Left ventricle myocardium superior (tissue), 1 donor: ENCODE measurements at regions not wholly inside any gene's neighbourhood (a gene's known extent, or its start where the extent isn't known, plus 50 kb on each side); places are given as distances from the start of the nearest gene placed in this dataset.

Experiments
- ATAC-seq: fragments of 200-7000 bp; cut with Tn5 transposase; one replicate; pipeline ENCODE4 v1.9.1; 2020; ENCODE audit warnings: mild to moderate bottlenecking, moderate library complexity
- DNase-seq: peaks from one replicate; pipeline ENCODE4 v3.0.0-alpha.2; 2020
- intact Hi-C: fragments of 100-400 bp; cut with micrococcal nuclease; formaldehyde crosslinking; loops from one replicate; pipeline ENCODE4 v1.11.0; 2022
- donor health status: DM: no; HTN: yes; CAD: no; lungs with severe emphysema.

DNA sequence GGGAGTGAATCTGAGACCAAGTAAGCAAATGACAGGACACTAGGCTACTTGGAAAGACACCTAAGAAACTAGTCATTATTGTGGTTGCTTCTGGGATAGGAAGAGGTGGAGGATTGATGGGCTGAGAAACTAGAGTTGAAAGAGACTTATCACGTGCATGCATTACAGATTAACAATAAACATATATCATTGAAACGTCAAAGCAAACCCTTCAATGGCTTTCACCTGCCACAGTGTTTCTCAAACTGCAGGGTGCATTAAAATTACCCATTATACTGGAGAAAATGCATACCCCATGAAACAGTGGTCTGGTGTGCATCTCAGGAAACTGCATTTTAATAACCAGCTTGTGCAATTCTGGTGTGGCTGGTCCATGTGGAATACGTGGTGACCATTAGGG is 318.8 kb downstream of the SMAD2 start:
- DNase-seq, result no peak
- ATAC-seq, result no peak
- intact Hi-C loops, result no loop called here

DNA sequence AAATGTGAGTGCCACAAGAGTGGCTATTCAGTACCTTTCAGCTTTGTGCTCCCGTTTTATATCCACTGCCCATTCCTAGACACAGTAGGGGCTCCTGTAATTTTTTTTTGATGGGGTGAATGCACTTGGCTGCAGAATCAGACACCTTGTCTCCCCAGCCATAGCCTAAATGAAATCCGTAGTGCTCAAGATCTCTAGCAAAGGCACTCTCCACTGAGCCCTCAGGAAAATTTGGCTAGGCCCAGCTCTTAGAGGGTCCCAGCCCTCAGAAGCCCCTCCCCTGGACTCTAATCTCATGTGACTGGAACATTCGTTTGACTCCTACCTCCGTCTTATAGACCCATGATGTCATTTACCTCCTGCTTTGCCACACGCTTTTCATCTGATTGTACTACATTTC is 323.9 kb downstream of the SMAD2 start:
- intact Hi-C loops, result no loop called here
- ATAC-seq, result no peak
- DNase-seq, result no peak

DNA sequence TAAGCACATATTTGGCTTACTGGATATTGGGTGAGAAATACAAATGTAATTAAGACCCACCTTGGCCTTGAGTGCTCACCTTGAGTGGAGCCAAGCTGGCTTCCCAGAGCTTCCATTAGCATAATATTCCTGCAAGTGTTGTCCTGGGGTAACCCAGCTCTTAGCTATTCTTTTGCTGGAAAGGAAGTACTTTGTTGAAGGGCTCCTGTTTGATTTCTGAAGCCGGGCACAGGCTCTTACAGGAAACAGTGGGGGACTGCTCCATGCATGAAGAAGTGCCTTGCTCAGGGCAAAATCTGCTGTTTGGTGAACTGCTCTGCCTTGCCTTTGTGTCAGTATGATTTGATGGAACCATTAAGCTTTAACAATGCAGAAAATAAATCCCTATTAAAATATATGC is 325.4 kb downstream of the SMAD2 start:
- intact Hi-C loops, result no loop called here
- DNase-seq, result no peak

DNA sequence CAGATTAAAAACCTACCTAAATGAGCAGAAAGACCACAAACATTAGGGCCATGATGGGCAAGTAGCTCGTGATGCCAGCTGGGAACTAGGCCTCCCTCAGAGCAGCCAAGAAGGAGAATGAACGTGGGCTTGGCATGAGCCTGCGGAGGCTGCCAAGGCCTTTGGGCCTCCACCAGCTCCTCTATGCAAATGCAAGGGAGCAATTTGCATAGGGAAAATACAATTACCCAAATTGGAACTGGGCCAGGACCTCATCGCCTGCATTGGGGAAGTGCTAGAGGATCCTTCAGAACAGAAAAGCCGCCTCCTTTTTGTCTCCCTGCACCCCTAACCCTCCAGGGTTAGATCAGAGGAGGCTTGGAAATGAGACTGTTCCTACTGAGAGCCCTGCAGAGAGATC is 326.4 kb downstream of the SMAD2 start:
- no peak for DNase-seq
- ATAC-seq, result no peak
- intact Hi-C loops, result no loop called here

More for the DNA sequence above, 325.4 kb downstream of the SMAD2 start:
- ATAC-seq, result no peak

DNA sequence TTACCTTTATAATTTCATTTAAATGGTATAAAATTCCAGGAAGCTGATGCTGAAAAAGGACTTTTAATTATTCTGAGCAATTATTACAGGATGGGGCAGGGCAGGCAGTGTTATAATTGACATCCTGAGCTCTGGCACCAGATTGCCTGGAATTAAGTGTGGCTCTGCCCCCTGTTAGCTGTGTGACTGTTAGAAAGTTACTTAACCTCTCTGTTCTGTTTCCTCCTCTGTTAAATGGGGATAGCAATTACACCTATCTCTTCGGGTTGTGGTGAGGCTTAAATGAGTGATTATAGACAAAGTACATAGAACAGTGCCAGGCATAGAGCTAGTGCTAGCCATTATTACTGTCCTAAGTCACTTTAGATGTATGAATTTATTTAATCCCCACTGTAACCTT is 327.3 kb downstream of the SMAD2 start:
- DNase-seq (no peak), ATAC-seq (no peak)
- intact Hi-C loops, result no loop called here

DNA sequence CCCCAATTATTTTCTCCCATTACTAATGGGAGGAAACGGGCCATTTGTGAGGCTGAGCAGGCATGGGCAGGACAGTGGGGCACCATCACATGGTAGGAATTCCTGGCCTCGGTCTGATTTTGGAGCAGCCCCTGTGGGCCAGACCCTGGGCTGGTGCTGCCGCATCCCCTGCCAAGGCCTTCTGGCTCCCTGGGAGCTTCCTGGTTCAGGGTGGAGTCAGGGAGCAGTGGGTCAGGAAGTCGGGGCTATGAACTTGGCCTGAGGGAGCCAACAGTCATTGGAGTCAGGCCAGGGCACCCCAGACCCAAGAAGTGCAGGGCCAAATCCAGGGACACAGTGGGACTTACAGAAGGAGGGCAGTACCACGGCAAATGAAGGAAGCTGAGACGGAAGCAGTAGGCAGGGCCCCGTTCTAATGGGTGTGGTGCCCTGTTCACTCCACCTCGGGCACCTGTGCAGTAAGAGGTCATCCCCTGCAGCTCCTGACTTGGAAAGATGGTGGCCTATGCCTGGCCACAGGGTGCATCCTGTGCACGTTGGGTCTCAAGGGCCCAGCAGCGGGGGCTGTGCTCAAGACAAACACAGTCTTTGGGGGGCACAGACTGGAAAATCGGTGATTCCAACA is 328.1 kb downstream of the SMAD2 start:
- DNase-seq, result no peak
- intact Hi-C loops, result no loop called here
- ATAC-seq, result no peak

DNA sequence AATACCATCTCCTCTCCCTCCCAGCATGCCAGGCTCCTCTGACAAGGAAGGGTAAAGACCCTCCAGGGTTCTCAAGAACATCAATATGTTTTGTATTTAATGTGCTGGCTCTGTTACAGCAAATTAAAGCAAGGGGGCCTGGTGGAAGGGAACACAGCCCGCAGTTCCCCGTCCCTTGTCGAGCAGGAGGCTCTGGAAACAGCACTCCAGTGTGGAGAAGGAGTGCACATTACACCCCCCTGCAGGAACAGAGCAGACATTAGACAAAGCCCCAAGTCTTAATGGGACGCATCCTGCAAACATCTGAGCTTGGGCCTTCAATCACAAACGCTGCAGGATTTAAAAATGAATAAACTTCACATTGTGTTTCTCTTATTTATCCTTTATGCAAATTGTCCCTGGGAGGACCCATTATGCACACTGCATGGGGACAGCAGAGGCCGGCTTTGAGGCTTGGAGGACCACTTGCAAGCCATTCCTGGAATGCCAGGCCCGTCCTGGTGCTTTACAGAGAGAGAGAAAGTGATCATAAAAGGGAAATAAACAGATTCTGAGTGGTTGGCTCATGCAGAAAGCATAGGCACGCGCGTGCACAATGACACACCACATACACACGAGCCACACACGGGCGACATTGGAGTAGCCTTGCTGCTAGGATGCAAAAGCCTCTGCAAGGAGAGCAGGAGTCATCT is 328.7 kb downstream of the SMAD2 start:
- DNase-seq (no peak), ATAC-seq (no peak)
- intact Hi-C loops, result no loop called here

DNA sequence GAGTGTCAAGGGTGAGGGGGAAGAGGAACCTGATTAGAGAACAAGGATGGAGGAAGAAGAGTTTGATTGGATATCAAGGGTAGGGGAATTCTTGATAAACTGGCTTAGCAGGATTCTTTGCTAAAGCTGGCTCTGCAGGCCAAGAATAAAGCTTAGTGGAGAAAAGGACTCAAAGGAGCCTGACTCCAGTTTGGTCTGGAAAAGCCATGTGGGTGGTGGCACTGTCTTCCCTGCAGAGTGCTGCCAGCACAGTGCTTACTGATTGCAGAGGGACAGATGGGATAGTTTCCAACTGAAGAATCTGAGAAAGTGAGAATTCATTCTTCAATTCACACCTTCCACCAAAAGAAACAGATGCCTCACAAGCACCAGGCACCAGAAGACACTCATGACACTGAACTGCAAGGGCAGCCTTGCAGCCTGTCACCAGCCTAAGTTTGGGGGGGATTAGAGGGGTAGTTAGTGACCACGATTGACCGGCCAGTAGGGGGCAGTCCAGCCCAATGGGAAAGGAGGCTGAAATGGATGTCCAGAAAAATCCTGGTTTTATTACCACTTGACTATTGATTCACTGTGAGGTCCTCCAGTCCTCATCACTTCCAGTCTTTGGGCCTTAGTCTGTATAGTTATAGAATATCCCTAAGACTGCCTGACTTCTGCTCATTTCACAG is 334.5 kb downstream of the SMAD2 start:
- intact Hi-C loops, result loop anchor here (10.0 kb wide), 1 partner anchor 341 kb away; the partner anchor contains the start of gene SKOR2
- ATAC-seq (no peak), DNase-seq (no peak)

DNA sequence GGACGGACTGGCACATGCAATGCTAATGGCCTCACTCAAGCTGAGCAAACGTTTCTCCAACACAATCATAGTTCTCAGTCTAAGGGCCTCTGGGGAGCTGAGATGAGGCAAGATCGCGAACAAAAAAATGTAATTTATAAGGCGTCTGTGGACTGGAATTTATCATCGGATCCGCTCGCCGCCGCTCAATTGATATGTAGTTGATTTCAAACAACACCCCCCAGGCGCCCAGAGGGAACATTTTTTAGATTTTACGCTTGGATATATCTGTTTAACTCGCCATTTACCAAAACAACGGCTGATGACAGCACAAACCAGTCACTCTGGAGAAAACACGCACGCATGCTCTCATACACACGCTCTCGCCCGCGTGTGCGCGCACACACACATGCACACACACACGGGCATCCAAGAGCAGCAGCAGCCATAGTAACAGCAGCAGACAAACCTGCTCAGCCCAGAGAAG is 335.8 kb downstream of the SMAD2 start:
- DNase-seq (no peak), ATAC-seq (no peak)
- intact Hi-C loops, result loop anchor here (10.0 kb wide), 1 partner anchor 340 kb away; the partner anchor contains the start of gene SKOR2

DNA sequence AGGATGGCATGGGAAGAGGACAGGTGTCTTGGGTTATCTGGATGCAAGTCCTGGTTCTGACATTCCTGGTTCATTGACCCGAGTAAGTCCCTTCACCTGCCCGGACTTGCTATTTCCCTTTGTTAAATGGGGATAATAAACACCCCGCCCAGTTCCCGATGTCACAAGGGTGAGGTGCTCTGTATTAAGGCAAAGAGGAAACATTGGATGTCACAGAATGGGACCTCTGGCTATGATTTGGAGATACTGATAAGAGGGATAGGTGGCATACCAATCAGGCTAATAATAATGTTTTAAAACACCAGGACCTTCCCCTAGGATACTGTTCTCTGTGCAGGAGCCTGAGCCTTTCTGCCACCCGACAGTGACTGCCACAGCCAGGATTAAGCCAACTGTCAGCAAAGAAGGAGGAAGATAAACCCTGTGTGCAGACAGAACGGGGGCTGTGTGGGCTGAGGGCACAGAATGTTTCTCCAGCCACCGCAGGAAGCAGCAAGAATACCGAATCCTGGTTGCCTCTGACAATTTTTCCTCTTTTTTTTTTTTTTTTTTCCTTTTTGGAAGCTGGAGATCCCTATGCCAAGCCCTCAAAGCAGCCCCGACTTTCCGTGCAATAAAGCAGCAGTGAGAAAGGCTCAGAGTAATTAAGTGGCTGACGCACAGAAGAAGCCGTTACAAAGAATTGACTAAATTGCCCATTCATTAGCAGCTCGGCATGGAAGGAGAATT is 336.6 kb downstream of the SMAD2 start:
- intact Hi-C loops, result loop anchor here (10.0 kb wide), 1 partner anchor 339 kb away; the partner anchor contains the start of gene SKOR2
- no peak for ATAC-seq
- DNase-seq, result no peak

DNA sequence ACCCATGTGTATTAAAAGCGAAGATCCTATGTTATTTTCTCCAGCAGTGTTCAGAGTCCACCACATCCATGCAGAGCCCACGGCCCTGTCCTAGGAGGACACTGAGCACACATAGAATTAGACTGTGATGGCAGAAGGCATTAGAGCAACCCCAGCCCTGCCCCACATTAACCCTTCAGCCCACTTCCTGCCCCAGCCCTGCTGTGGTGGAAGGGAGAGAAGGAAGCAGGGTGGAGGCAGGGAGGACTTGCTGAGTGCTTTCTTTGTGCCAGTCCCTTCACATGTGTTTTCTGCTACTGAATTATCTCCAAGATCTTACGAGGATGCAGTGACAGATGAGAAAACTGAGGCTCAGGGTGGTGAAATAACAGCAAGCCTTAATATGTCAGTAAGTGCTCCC is 339.0 kb downstream of the SMAD2 start:
- DNase-seq (no peak), ATAC-seq (no peak)
- intact Hi-C loops, result loop anchor here (10.0 kb wide), 1 partner anchor 337 kb away; the partner anchor contains the start of gene SKOR2

DNA sequence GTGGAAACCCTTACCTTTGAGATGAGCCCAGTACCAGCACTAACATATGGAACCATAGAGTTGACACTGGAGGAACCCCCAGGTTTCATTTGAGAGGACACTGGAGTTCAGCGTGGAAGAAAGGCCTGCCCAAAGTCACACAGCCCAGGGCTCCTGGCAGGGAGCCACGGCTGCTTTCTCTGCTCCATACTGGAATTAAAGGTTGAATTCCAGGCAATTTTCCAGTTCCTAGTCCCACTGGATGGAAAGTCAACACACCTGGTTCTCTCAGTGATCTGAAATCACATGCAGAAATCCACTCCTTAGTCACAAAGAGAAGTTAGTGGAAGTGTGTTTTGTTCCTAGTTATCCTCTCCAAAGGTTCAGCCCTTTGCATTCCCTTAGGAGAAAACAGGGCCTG is 336.1 kb upstream of the SKOR2 start:
- intact Hi-C loops, result no loop called here
- no peak for ATAC-seq
- no peak for DNase-seq

DNA sequence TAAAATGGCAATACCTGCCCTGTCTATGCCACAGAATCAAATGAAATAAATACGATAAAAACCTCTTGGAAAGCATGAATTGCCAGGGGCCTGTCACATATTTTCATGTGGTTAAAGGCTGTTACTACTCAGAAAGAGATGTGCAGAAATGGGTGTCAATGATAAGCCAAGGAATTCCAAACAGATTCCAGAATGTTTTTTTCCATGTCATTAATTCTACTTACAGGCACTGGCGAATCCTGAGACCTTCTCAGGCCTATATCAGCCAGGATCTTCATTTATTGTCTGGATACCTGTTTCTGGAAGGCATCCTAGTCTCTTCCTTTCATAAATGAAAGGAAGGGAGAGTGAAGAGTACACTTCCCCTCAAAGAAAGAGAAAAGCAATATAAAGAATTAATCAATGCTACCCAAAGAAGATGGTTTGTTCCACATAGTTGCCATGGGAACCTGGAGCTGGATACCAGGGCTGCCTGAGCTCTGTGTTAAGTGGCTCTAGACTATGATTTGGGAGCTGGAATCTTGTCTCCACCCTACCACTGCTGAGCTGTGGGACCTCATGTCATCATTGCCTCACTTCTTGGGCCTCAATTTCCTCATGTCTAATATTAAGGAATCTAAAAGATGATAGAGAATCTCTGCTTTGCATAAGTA is 335.1 kb upstream of the SKOR2 start:
- DNase-seq (no peak), ATAC-seq (no peak)
- intact Hi-C loops, result no loop called here

DNA sequence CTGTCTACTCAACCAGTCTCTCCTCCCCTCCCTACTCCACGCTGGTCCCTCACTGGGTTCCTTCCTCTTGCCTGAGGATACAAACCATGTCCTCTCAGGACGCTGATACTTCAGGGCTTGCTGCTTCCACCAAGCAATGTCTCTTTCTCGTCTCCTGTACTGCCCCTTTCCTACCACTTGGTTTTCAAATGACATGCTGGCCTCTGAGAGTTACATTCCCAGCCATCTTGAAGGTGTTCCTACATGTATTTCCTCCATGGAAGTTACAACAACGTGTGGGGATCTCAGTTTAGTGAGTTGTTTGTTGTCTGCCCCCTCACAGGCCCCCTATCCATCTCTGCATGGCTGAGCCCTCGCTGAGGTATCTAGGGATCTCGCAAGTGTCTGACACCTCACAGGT is 334.5 kb upstream of the SKOR2 start:
- DNase-seq, result no peak
- ATAC-seq, result no peak
- intact Hi-C loops, result no loop called here

DNA sequence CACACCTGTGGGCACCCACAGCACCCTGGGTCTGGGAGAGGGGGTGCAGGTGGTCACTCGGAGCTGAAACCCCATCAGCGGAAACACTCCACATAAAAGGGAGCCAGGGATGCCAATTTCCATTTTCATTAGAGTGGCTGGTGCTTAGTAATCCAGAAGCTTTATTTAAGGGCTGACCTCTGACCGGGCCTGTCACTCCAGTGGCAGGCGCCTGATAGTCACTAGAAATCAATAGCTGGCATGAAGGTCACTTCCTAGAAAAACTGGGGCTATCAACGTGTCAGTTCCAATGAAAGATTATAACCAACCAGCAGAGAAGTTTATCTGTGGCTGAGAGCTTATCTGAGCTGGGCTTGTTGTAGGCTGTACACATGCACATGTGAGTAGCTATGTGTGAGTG is 333.7 kb upstream of the SKOR2 start:
- intact Hi-C loops, result no loop called here
- DNase-seq, result no peak
- no peak for ATAC-seq

DNA sequence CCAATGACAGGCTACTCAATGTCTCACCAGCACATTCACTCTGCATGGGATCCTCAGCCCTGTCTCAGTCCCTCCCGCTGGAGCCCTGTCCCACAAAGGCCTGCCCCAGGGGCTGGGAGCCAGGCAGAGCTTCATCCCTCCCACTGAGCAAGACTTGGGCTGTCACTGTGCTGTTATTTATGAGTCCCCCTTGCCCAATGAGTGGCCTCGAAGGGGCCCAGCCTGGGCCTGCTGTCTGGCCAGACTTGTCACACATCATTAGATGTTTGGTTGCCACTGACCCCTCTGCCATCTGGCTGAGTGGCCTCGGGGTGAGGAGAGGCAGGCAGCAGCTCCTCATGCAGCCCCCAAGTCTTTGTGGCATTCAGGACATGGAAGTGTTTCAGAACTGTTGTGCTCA is 330.6 kb upstream of the SKOR2 start:
- intact Hi-C loops, result no loop called here
- DNase-seq (no peak), ATAC-seq (no peak)

DNA sequence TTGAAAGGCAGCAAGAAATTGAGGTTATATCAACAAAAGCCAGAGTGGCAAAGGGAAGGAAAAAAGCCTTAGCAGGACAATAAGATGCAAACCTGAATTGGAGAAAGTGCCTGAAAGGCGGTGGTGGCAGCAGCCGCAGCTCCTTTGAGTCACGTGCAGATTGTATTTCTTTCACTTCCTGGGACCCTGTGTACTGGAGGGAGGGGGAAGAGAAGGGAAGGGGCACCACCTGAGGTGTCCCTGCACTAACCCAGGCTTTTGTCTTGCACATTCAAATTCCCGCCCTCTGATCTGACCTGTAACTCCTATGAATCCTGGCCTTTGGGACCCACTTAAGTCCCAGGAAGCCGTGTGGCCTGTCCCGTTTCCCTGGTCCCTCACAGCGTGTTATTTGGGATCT is 326.1 kb upstream of the SKOR2 start:
- intact Hi-C loops, result no loop called here
- ATAC-seq (no peak), DNase-seq (no peak)

DNA sequence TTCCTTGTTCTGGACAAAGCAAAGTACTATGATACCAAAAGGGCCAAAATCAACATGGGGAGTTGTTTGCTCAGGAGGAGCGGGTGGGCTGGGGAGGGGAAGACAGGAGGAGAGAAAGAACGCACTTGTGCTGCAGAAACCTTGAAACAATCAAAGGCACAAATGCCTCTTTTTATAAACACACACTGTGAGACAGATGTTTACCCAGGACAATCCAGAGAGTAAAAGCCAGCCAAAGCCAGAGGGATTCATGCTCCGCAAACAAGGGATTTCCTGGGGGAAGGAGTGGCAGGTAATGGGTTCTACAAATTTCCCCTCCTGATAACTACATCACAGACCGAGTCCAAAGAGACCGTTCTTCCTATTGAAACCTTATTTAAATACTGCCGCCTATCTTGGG is 323.5 kb upstream of the SKOR2 start:
- intact Hi-C loops, result no loop called here
- ATAC-seq (no peak), DNase-seq (no peak)

DNA sequence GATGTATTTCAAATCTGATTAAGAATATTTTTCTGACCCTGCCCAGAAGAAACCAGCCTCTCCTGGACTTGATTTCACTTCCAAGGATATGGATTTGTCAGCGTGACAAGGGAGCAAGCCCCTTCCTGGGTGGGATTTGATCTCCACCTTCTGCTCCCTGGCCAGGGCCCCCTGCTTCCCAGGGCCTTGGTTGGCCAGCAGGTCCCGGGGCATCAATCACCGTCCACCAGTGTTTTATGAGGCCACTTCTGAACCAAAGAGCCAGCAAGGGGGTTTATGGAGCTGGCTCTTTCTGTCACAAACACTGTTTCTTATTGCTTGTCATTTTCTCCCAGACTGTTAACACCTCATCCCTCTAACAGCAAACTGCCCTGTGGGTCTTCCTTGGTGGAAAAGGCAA is 320.5 kb upstream of the SKOR2 start:
- ATAC-seq, result no peak
- DNase-seq, result no peak
- intact Hi-C loops, result no loop called here
